ENCODE measurements at regions not wholly inside any gene's neighbourhood (a gene's known extent, or its start where the extent isn't known, plus 50 kb on each side); places are given as distances from the start of the nearest gene placed in this dataset.
A peak's percentile ranks its signal among the peaks of the same experiment; 100 is the strongest.

DNA sequence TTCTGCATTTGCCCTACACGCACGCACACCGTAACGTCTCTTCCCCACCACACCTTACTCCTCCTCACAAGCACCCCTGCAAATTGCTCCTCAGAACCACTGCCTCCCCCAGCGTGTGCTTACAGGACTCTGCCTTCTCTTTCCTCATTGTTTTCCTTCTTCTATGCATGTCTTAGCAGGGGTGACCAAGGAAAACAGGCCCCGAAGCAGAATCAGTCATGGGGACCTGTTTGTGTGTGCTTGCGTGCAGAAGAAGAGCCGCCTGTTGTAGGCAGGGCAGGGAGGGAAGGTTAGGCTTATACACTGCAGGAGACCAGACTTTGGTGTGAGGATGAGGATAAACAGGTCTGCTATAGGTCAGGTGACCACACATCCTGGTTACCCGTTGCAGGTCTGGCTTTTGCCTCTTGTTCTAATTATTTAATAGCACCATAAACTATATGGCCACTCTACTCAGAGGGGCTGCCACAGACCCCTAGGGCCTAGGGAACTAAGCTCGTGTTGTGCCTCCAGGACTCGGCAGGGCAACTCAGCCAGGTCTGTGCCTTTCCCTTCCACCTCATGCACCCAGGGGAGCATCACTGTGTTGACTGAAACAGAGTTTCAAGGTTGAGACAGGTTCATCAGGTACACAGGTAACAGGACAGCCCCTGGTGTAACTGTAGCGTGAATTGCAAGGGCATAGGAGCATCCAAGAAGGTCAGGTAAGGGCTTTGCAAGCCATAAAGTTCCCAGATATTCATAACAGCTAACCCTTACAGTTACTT is 60.8 kb upstream of the EPS8L3 start (continued):
- TF ChIP-seq, protein P1, sequence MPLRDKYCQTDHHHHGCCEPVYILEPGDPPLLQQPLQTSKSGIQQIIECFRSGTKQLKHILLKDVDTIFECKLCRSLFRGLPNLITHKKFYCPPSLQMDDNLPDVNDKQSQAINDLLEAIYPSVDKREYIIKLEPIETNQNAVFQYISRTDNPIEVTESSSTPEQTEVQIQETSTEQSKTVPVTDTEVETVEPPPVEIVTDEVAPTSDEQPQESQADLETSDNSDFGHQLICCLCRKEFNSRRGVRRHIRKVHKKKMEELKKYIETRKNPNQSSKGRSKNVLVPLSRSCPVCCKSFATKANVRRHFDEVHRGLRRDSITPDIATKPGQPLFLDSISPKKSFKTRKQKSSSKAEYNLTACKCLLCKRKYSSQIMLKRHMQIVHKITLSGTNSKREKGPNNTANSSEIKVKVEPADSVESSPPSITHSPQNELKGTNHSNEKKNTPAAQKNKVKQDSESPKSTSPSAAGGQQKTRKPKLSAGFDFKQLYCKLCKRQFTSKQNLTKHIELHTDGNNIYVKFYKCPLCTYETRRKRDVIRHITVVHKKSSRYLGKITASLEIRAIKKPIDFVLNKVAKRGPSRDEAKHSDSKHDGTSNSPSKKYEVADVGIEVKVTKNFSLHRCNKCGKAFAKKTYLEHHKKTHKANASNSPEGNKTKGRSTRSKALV (CRISPR knock-in tag; IDR thresholded peaks at IDR 0.05) = no peak
- TF ChIP-seq ATF6 (CRISPR knock-in tag; conservative IDR thresholded peaks at IDR 0.05) (no peak), CENPT (CRISPR knock-in tag; IDR thresholded peaks at IDR 0.05; ENCODE audit: low read depth) (no peak), POLR2AphosphoS2 (IDR thresholded peaks at IDR 0.05; ENCODE audit: low read depth, low read length) (no peak), ZNF101 (CRISPR knock-in tag; IDR thresholded peaks at IDR 0.05; ENCODE audit: borderline replicate concordance, low read depth) (no peak), RAD51 (IDR thresholded peaks at IDR 0.05; ENCODE audit: borderline replicate concordance) (no peak), ZEB1 (IDR thresholded peaks at IDR 0.05; ENCODE audit: insufficient replicate concordance, low read depth) (no peak), ZSCAN30 (CRISPR knock-in tag; IDR thresholded peaks at IDR 0.05) (0 out of 2 replicates have a peak, but pooled peaks have one; percentile 67), HNRNPLL (IDR thresholded peaks at IDR 0.05; ENCODE audit: low read depth, low read length, poor library complexity, severe bottlenecking) (no peak), JARID2 (CRISPR knock-in tag; IDR thresholded peaks at IDR 0.05; ENCODE audit: insufficient replicate concordance) (no peak), NAIF1 (CRISPR knock-in tag; IDR thresholded peaks at IDR 0.05; ENCODE audit: borderline replicate concordance) (peak; percentile 77; the same call in 1 of the 2 replicates), CHD4 (IDR thresholded peaks at IDR 0.05; ENCODE audit: borderline replicate concordance, low read length) (no peak), PHF5A (CRISPR knock-in tag; IDR thresholded peaks at IDR 0.05; ENCODE audit: low read depth, unreplicated experiment) (no peak), TGIF2 (CRISPR knock-in tag; IDR thresholded peaks at IDR 0.05) (0 out of 2 replicates have a peak, but pooled peaks have one; percentile 5), ZNF678 (CRISPR knock-in tag; IDR thresholded peaks at IDR 0.05) (no peak)
- TF ChIP-seq, protein P2, sequence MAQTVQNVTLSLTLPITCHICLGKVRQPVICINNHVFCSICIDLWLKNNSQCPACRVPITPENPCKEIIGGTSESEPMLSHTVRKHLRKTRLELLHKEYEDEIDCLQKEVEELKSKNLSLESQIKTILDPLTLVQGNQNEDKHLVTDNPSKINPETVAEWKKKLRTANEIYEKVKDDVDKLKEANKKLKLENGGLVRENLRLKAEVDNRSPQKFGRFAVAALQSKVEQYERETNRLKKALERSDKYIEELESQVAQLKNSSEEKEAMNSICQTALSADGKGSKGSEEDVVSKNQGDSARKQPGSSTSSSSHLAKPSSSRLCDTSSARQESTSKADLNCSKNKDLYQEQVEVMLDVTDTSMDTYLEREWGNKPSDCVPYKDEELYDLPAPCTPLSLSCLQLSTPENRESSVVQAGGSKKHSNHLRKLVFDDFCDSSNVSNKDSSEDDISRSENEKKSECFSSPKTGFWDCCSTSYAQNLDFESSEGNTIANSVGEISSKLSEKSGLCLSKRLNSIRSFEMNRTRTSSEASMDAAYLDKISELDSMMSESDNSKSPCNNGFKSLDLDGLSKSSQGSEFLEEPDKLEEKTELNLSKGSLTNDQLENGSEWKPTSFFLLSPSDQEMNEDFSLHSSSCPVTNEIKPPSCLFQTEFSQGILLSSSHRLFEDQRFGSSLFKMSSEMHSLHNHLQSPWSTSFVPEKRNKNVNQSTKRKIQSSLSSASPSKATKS (CRISPR knock-in tag; IDR thresholded peaks at IDR 0.05) = 0 out of 2 replicates have a peak, but pooled peaks have one; percentile 32
- TF ChIP-seq, protein P3, sequence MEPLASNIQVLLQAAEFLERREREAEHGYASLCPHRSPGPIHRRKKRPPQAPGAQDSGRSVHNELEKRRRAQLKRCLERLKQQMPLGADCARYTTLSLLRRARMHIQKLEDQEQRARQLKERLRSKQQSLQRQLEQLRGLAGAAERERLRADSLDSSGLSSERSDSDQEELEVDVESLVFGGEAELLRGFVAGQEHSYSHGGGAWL (CRISPR knock-in tag; IDR thresholded peaks at IDR 0.05) = no peak
- TF ChIP-seq, protein P4, sequence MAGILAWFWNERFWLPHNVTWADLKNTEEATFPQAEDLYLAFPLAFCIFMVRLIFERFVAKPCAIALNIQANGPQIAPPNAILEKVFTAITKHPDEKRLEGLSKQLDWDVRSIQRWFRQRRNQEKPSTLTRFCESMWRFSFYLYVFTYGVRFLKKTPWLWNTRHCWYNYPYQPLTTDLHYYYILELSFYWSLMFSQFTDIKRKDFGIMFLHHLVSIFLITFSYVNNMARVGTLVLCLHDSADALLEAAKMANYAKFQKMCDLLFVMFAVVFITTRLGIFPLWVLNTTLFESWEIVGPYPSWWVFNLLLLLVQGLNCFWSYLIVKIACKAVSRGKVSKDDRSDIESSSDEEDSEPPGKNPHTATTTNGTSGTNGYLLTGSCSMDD (CRISPR knock-in tag; IDR thresholded peaks at IDR 0.05) = no peak
- TF ChIP-seq, protein P5, sequence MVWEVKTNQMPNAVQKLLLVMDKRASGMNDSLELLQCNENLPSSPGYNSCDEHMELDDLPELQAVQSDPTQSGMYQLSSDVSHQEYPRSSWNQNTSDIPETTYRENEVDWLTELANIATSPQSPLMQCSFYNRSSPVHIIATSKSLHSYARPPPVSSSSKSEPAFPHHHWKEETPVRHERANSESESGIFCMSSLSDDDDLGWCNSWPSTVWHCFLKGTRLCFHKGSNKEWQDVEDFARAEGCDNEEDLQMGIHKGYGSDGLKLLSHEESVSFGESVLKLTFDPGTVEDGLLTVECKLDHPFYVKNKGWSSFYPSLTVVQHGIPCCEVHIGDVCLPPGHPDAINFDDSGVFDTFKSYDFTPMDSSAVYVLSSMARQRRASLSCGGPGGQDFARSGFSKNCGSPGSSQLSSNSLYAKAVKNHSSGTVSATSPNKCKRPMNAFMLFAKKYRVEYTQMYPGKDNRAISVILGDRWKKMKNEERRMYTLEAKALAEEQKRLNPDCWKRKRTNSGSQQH (CRISPR knock-in tag; IDR thresholded peaks at IDR 0.05; ENCODE audit: low read depth) = no peak
